ENCODE measurements at regions not wholly inside any gene's neighbourhood (a gene's known extent, or its start where the extent isn't known, plus 50 kb on each side); places are given as distances from the start of the nearest gene placed in this dataset.
A peak's percentile ranks its signal among the peaks of the same experiment; 100 is the strongest.

DNA sequence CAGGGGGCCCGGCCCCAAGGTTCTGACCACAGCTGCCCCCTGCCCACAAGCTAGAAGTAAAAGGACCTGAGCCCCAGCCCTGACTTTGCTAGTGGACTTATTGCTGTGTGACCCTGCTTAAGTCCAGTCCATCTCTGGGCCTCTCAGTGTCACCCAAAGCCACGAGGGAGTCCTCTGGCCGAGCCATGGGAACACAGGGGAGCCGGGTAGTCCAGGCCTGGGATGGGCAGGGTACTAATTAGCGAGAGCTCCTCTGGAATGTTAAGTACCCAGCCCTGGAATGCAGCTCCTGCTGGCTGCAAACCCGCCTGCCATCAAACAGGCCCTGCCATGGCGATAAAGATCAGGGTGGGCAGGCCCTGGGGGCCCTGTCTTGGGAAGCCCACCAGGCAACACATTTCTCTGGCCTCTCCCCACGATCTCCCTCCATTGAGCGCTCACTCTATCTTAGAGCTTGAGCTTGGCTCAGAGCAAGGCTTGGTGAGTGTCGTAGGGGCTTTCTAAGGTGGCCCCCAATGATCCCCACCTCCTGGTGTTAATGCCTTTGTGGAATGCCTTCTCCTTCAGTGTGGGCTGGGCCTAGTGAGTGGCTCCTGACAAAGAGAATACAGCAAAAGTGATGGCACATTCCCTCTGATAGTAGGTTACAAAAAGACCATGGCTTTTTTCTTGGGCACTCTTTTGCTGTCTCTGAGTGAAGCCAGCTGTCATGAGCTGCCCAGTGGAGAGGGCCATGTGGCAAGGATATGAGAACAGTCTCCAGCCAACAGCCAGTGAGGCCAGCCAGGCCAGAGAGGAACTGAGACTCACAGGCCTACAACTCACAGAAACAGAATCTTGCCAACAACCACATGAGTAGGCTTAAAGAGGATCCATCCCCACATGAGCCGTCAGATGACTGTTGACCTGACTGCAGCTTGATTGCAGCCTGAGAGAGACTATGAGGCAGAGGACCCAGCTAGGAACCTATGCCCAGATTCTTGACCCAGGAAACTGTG lies 133.1 kb downstream of the SMAD6 start:
- TF ChIP-seq, protein P1, sequence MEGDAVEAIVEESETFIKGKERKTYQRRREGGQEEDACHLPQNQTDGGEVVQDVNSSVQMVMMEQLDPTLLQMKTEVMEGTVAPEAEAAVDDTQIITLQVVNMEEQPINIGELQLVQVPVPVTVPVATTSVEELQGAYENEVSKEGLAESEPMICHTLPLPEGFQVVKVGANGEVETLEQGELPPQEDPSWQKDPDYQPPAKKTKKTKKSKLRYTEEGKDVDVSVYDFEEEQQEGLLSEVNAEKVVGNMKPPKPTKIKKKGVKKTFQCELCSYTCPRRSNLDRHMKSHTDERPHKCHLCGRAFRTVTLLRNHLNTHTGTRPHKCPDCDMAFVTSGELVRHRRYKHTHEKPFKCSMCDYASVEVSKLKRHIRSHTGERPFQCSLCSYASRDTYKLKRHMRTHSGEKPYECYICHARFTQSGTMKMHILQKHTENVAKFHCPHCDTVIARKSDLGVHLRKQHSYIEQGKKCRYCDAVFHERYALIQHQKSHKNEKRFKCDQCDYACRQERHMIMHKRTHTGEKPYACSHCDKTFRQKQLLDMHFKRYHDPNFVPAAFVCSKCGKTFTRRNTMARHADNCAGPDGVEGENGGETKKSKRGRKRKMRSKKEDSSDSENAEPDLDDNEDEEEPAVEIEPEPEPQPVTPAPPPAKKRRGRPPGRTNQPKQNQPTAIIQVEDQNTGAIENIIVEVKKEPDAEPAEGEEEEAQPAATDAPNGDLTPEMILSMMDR (conservative IDR thresholded peaks at IDR 0.05): peak; percentile 21; the same call in 1 of the 3 replicates
- no CpG with 5 or more reads among the region's 11 CpGs for WGBS (ENCODE audit: extremely low coverage, insufficient read length, low lambda C conversion rate)
- H3K9ac ChIP-seq (ENCODE audit: extremely low read depth, insufficient read length, low read length): no peak overlapping the region

More for the DNA sequence above, 133.1 kb downstream of the SMAD6 start:
- H3K9me3 ChIP-seq (ENCODE audit: control insufficient read depth, low read depth, low read length): no peaks in the 10 kb centered on the region
- H3K56ac ChIP-seq (ENCODE audit: insufficient read length, low read depth, low read length): no peak overlapping the region
- no peaks in the 10 kb centered on the region for H3K9me3 Mint-ChIP-seq
- H3K23me2 ChIP-seq (ENCODE audit: insufficient read length, low read depth, low read length, poor library complexity, severe bottlenecking): no peaks in the 10 kb centered on the region
- no peak overlapping the region for H4K5ac ChIP-seq (ENCODE audit: insufficient read length, low read depth, low read length)
- no peaks in the 10 kb centered on the region for H4K20me1 ChIP-seq (ENCODE audit: control insufficient read depth, insufficient read depth, insufficient read length)
- H3K27ac ChIP-seq (ENCODE audit: insufficient read length, low read depth, low read length): no peak overlapping the region
- no peak overlapping the region for H4K8ac ChIP-seq (replicated peaks; ENCODE audit: insufficient read length, low read depth, low read length)
- H3K79me1 ChIP-seq (ENCODE audit: insufficient read depth, low read depth, low read length, poor library complexity, severe bottlenecking): no peaks in the 10 kb centered on the region
- H3K14ac ChIP-seq (ENCODE audit: insufficient read depth, low read length): peak overlapping the region; percentile 4; the same call in 1 of the 2 replicates
- no peaks in the 10 kb centered on the region; the same call in 1 of the 2 replicates for H3K4me1 ChIP-seq (ENCODE audit: insufficient read depth, low read length)
- H3K23ac ChIP-seq (ENCODE audit: insufficient read length, low read depth, low read length): no peak overlapping the region
- H3T11ph ChIP-seq (ENCODE audit: low read length): no peak overlapping the region
- no peaks in the 10 kb centered on the region for H3K79me2 ChIP-seq (ENCODE audit: insufficient read depth, low read length)
- no peak overlapping the region for H4K91ac ChIP-seq (ENCODE audit: insufficient read length, low read depth, low read length)
- H3K27ac Mint-ChIP-seq: peak overlapping the region; percentile 75 to 85 (median 79); a peak in 5 of 7 replicates
- no peak overlapping the region for H2BK120ac ChIP-seq (ENCODE audit: low read depth, low read length, poor library complexity, severe bottlenecking)
- H2BK5ac ChIP-seq (ENCODE audit: insufficient read length, low read length): no peak overlapping the region
- H2AFZ ChIP-seq (ENCODE audit: low read length): no peak overlapping the region
- H3K36me3 Mint-ChIP-seq (ENCODE audit: insufficient read depth in 1 of 3, low read depth in 3 of 3): no peaks in the 10 kb centered on the region; a peak in 1 of 7 replicates
- peaks cover 5% of the 10 kb centered on the region for H3K27me3 Mint-ChIP-seq (ENCODE audit: low read depth)
- H2BK12ac ChIP-seq (ENCODE audit: insufficient read length, low read depth, low read length): peak overlapping the region; percentile 52
- H2BK15ac ChIP-seq (ENCODE audit: low read depth, low read length): no peak overlapping the region
- no peaks in the 10 kb centered on the region for H3K27me3 ChIP-seq (ENCODE audit: insufficient read depth, low read length)
- no peak overlapping the region for H3K4me3 Mint-ChIP-seq
- peak; percentile 81 for DNase-seq
- H3K18ac ChIP-seq (ENCODE audit: insufficient read length, low read depth, low read length): peak overlapping the region; percentile 33
- H3K4me2 ChIP-seq (ENCODE audit: insufficient read depth, insufficient read length, low read length): no peak overlapping the region
- H3K4me1 Mint-ChIP-seq: peaks cover 29 to 35% of the 10 kb centered on the region in 2 experiments
- H3K4ac ChIP-seq (ENCODE audit: low read depth, low read length): no peak overlapping the region
- H2AK5ac ChIP-seq (ENCODE audit: insufficient read length, low read length): no peak overlapping the region
- H2BK20ac ChIP-seq (ENCODE audit: low read depth, low read length, poor library complexity, severe bottlenecking): no peak overlapping the region

Measured in H9 (cell line).